DND-41 (cell line): ENCODE measurements at regions not wholly inside any gene's neighbourhood (a gene's known extent, or its start where the extent isn't known, plus 50 kb on each side); places are given as distances from the start of the nearest gene placed in this dataset.

ENCODE experiments used
- CTCF ChIP-seq: IDR thresholded peaks from 2 replicates; pipeline ENCODE4 v1.5.1; 2012; ENCODE audit warnings: borderline replicate concordance, low read length, moderate library complexity, mild to moderate bottlenecking; ENCODE audit not compliant: poor library complexity, severe bottlenecking; ENCODE audit errors: extremely low read depth
- EZH2 ChIP-seq: IDR thresholded peaks from 3 replicates; pipeline ENCODE4 v1.6.1; 2012; ENCODE audit warnings: borderline replicate concordance, low read depth, mild to moderate bottlenecking, moderate library complexity, low read length, inconsistent platforms; ENCODE audit not compliant: severe bottlenecking

- TF ChIP-seq CTCF (no peak), EZH2 (no peak)
Measured at GRCh38 chr11:121733858-121734257, 281.1 kb upstream of the SORL1-AS1 start.
